Activated T-cell treated with anti-CD3 and anti-CD28 coated beads, Interleukin-2, amount 50 U/mL, for 72 hours (primary cell): ENCODE measurements at regions not wholly inside any gene's neighbourhood (a gene's known extent, or its start where the extent isn't known, plus 50 kb on each side); places are given as distances from the start of the nearest gene placed in this dataset.

Experiments used
- ATAC-seq, 2 donors: fragments of 150-1000 bp; cut with Tn5 transposase; replicated peaks in 1 of 2; 2 replicates each; pipeline ENCODE4 v1.10.0; 2021; ENCODE audit warnings: moderate library complexity in 2 of 2, mild to moderate bottlenecking in 1 of 2
- DNase-seq, 2 donors: peaks; one replicate each; pipeline ENCODE4 v3.0.0; 2021 to 2022; ENCODE audit warnings: mixed read lengths in 1 of 2
- H3K27ac Mint-ChIP-seq: one replicate; pipeline ENCODE4 v1.8.0; 2022; ENCODE audit warnings: mild to moderate bottlenecking, moderate library complexity, mixed read lengths
- H3K27me3 Mint-ChIP-seq: one replicate; pipeline ENCODE4 v1.8.0; 2022; ENCODE audit warnings: low read depth, mixed read lengths
- H3K36me3 Mint-ChIP-seq, 2 donors: one replicate each; pipeline ENCODE4 v1.8.0; 2022; ENCODE audit warnings: mixed read lengths in 2 of 2, mild to moderate bottlenecking in 1 of 2; ENCODE audit not compliant: insufficient read depth in 2 of 2
- H3K4me1 Mint-ChIP-seq: one replicate; pipeline ENCODE4 v1.8.0; 2022; ENCODE audit warnings: low read depth, mixed read lengths
- H3K4me3 Mint-ChIP-seq, 2 donors: one replicate each; pipeline ENCODE4 v1.8.0; 2022; ENCODE audit warnings: mild to moderate bottlenecking in 2 of 2, mixed read lengths in 2 of 2, moderate library complexity in 2 of 2
- H3K9me3 Mint-ChIP-seq, 2 donors: one replicate each; pipeline ENCODE4 v1.8.0; 2022; ENCODE audit warnings: mixed read lengths in 2 of 2

DNA sequence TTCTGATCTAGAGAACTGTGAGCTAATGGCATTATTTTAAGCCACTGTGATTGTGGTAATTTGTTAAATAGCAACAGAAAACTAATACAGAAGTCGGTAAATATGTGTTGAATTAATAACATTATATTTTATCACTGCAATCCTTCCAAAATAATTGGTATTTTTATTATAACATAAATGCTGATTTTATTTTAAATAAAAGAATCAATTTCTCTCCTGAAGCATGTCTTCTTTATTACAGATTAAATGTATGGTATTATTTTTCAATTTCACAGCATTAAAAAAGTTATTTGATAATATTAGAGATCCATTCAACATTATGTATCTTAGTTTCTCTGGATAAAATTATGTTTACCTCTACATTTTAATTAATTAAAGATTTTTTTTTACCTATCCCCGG is 165.5 kb upstream of the EDIL3 start:
- Mint-ChIP-seq H3K27me3 (no peaks in the 10 kb centered on the region), H3K9me3 (peaks cover 6 to 7% of the 10 kb centered on the region in 2 donors), H3K27ac (no peak overlapping the region), H3K4me1 (no peaks in the 10 kb centered on the region), H3K4me3 (no peak overlapping the region), H3K36me3 (no peaks in the 10 kb centered on the region)
- ATAC-seq (no peak), DNase-seq (no peak)

DNA sequence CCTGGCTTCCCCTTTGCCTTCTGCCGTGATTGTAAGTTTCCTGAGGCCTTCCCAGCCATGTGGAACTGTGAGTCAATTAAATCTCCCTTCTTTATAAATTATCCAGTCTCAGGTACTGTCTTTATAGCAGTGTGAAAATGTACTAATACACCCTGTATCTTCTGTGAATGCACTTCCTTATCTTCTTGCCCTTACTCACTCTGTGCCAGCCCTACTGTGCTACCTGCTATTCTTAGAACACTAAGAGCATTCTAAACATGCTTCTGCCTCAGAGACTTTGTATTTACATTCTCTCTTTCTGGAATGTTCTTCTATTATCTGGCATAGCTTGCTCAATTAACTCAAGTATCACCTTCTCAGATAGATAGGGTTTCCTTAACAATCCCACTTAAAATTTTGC is 164.4 kb upstream of the EDIL3 start:
- Mint-ChIP-seq H3K4me3 (no peak overlapping the region), H3K27me3 (no peaks in the 10 kb centered on the region), H3K9me3 (peaks cover 4 to 8% of the 10 kb centered on the region in 2 donors), H3K36me3 (no peaks in the 10 kb centered on the region), H3K4me1 (no peaks in the 10 kb centered on the region), H3K27ac (no peak overlapping the region)
- DNase-seq = no peak
- ATAC-seq = no peak

DNA sequence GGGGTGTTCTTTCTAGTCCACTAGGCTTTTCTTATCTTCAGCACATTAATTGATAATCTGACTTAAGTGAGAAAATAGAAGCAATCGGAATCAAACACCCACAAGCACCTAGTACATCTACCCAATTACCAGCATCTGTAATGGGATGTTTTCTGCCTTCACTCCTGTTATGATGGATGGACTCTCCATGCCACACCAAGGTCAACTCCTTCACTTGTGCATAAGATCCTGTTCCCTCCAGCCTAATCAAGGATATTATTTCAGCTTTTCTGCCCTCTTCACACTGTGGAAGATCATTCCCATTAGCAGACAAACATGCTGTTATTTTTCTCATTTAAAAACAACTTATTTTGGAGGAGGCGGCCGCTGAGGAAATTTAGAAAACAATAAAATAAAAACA is 162.0 kb upstream of the EDIL3 start:
- peaks cover 0 to 2% of the 10 kb centered on the region in 2 donors for H3K36me3 Mint-ChIP-seq
- peaks cover 7 to 8% of the 10 kb centered on the region in 2 donors for H3K9me3 Mint-ChIP-seq
- no peaks in the 10 kb centered on the region for H3K4me1 Mint-ChIP-seq
- no peak overlapping the region for H3K27ac Mint-ChIP-seq
- no peak overlapping the region for H3K4me3 Mint-ChIP-seq
- H3K27me3 Mint-ChIP-seq = no peaks in the 10 kb centered on the region
- no peak for ATAC-seq
- no peak for DNase-seq

DNA sequence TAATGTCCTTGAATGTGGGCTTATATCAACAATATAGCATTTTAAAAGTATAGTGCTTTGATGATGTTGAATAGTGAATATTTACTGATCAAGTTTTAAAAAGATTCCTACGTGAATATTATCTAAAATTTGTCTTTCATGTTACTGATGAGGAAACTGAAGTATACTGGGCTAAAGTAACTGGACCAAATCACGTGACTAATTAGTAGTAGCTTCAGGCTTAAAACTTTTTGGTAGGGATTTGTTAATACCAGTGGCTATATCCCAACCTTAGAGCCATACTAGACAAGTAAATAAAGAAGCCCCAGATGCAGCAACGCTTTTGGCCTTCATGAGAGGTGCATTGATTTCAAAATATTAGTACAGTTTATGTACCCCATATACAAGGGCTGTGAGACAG is 152.1 kb upstream of the EDIL3 start:
- no peak overlapping the region for H3K4me3 Mint-ChIP-seq
- H3K4me1 Mint-ChIP-seq = no peaks in the 10 kb centered on the region
- no peak overlapping the region for H3K27ac Mint-ChIP-seq
- ATAC-seq (no peak), DNase-seq (no peak)
- H3K27me3 Mint-ChIP-seq = no peaks in the 10 kb centered on the region
- H3K36me3 Mint-ChIP-seq = no peaks in the 10 kb centered on the region
- peaks cover 7 to 8% of the 10 kb centered on the region in 2 donors for H3K9me3 Mint-ChIP-seq

DNA sequence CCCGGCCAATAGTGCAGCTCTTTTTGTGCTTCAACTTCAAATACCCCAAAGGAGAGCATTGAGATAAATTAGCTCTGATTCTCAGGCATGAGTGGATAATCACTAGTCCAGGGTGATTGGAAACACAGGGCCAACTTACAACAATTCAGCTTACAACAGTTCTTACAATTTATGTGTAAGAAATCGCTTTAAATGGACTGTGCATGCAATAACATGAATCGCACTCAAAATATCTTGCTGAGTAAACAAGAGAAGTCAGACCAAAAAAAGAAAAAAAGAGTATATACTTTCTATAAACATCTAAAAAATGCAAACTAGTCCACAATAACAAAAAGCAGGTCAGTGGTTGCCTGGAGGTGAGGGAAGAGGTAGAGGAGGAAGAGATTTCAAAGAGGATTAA is 150.6 kb upstream of the EDIL3 start:
- no peaks in the 10 kb centered on the region for H3K36me3 Mint-ChIP-seq
- no peaks in the 10 kb centered on the region for H3K4me1 Mint-ChIP-seq
- H3K27ac Mint-ChIP-seq = no peak overlapping the region
- peaks cover 4 to 5% of the 10 kb centered on the region in 2 donors for H3K9me3 Mint-ChIP-seq
- ATAC-seq (no peak), DNase-seq (no peak)
- no peaks in the 10 kb centered on the region for H3K27me3 Mint-ChIP-seq
- H3K4me3 Mint-ChIP-seq = no peak overlapping the region

DNA sequence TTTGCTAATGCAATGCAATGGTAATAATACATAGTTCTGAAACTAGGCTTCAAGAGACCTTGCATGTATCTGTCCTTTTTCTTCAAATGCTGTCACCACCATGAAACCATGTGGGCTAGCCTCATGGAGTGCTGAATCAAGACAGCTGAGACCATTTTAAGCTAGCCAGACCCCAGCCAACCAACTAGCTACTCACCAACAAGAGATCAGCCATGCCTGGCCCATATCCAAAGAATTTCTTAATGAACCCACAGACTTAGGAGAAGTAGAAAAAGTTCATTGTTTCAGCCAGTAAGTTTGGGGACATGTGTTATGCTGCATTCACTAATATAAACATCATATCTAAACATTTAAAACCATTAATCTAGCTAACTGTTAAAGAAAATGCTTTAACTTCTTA is 139.8 kb upstream of the EDIL3 start:
- H3K36me3 Mint-ChIP-seq = no peaks in the 10 kb centered on the region
- no peak overlapping the region for H3K4me3 Mint-ChIP-seq
- ATAC-seq (no peak), DNase-seq (no peak)
- no peaks in the 10 kb centered on the region for H3K27me3 Mint-ChIP-seq
- H3K4me1 Mint-ChIP-seq = no peaks in the 10 kb centered on the region
- H3K9me3 Mint-ChIP-seq = peaks cover 2 to 4% of the 10 kb centered on the region in 2 donors
- H3K27ac Mint-ChIP-seq = no peak overlapping the region

DNA sequence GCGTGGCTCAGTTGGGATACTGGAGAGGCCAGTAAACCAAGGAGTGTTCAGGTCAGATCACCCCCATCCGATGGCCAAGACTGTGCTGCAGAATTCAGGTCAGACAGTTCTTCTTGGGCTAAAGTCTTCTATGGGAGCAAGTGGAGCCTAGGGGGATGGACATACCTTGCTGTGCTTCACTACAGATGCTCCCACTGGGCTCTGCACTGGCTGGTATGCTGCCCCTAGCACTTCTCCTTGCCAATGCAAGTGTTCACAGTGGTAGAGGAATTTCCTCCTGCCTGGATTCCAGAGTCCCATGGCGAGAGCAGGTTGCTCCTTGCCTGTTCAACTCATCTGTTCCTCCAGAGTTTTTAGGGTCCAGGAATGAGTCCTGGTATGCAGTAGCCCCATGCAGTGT is 134.2 kb upstream of the EDIL3 start:
- H3K36me3 Mint-ChIP-seq = no peaks in the 10 kb centered on the region
- ATAC-seq (no peak), DNase-seq (no peak)
- H3K9me3 Mint-ChIP-seq = peaks cover 1 to 13% of the 10 kb centered on the region in 2 donors
- no peak overlapping the region for H3K27ac Mint-ChIP-seq
- no peak overlapping the region for H3K4me3 Mint-ChIP-seq
- H3K27me3 Mint-ChIP-seq = no peaks in the 10 kb centered on the region
- no peaks in the 10 kb centered on the region for H3K4me1 Mint-ChIP-seq

DNA sequence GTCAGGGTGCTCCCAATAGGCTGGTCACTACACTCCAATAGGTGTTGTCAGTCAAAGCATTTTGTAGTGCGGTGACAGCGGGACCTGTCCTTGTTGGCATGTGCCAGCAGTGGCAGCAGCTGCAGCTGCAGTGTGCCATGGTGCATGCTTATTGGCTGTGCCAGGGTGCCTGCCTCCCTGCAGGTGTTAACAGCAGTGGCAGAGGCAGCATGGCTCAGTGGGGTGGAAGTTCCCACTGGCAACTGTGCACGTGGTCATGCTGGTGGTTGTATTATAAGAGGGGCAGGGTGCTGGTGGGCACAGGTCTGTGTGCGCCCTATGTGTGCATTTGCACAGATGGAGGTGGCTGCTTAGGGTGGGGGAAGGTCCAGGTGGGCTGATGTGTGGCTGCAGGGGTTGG is 133.7 kb upstream of the EDIL3 start:
- no peaks in the 10 kb centered on the region for H3K36me3 Mint-ChIP-seq
- H3K9me3 Mint-ChIP-seq = peaks cover 1 to 15% of the 10 kb centered on the region in 2 donors
- no peak for ATAC-seq

DNA sequence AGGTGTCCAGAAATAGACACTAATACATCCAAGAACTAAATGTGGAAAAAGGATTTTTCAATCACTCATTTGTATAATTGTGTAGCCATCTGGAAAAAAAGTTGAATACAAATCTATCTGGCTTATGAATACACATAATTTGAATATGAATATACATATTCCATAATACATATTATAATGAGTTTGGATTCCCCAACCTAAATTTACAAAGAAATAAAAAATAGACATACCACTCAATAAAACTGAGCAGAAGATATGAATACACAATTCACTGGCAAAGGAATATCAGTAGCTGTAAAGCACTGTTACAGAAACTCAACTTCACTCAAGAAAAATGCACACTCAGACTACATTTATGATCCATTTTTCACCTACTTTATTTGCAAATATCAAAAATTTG is 121.9 kb upstream of the EDIL3 start:
- DNase-seq (no peak), ATAC-seq (no peak)
- Mint-ChIP-seq H3K27ac (no peak overlapping the region), H3K4me3 (no peak overlapping the region), H3K27me3 (no peaks in the 10 kb centered on the region), H3K9me3 (peaks cover 1 to 7% of the 10 kb centered on the region in 2 donors), H3K4me1 (no peaks in the 10 kb centered on the region), H3K36me3 (peaks cover 0 to 2% of the 10 kb centered on the region in 2 donors)

More for the DNA sequence above, 133.7 kb upstream of the EDIL3 start:
- H3K4me1 Mint-ChIP-seq = no peaks in the 10 kb centered on the region
- H3K27me3 Mint-ChIP-seq = no peaks in the 10 kb centered on the region
- H3K27ac Mint-ChIP-seq = no peak overlapping the region
- no peak overlapping the region for H3K4me3 Mint-ChIP-seq
- DNase-seq = no peak

DNA sequence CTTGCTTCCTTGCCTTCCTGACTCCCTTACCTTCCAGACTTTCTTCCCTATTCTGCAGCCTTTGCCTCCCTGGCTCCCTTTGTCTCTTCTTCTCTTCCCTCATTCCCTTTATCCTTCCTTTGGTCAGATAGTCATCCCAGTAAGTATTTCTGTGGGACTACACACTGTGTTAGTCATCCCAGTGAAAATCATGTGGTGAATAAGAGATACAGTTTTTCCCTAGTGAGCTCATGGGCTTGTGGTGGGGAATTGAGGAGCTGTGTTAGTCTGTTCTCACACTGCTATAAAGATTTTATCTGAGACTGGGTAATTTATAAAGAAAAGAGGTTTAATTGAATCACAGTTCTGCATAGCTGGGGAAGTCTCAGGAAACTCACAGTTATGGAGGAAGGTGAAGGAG is 109.8 kb upstream of the EDIL3 start:
- DNase-seq (no peak), ATAC-seq (no peak)
- Mint-ChIP-seq H3K4me1 (no peaks in the 10 kb centered on the region), H3K9me3 (peaks cover 6% of the 10 kb centered on the region in 2 donors), H3K4me3 (no peak overlapping the region), H3K27ac (no peak overlapping the region), H3K36me3 (peaks cover 0 to 1% of the 10 kb centered on the region in 2 donors), H3K27me3 (no peaks in the 10 kb centered on the region)

DNA sequence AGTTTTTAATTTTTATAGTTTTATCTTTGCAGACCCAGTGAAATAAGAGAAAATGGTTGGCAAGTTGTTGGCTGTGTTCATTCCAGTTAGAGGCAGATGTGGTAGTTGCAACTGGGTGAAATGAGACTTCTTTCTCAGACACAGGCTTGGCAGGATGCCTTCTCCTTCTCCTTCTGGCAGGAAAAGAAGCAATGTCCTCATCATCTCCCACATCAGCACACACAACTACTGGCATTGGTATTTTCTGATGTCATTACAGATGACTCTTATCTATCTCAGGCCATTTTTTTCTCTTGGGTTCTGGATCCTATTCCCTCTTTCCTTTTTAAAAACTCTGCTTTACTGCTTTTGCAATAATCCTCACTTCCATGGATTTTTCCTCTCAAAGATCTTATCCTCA is 103.3 kb upstream of the EDIL3 start:
- peaks cover 3 to 5% of the 10 kb centered on the region in 2 donors for H3K9me3 Mint-ChIP-seq
- H3K4me1 Mint-ChIP-seq = no peaks in the 10 kb centered on the region
- ATAC-seq (no peak), DNase-seq (no peak)
- no peak overlapping the region for H3K27ac Mint-ChIP-seq
- no peaks in the 10 kb centered on the region for H3K27me3 Mint-ChIP-seq
- H3K4me3 Mint-ChIP-seq = no peak overlapping the region
- H3K36me3 Mint-ChIP-seq = peaks cover 0 to 1% of the 10 kb centered on the region in 2 donors

DNA sequence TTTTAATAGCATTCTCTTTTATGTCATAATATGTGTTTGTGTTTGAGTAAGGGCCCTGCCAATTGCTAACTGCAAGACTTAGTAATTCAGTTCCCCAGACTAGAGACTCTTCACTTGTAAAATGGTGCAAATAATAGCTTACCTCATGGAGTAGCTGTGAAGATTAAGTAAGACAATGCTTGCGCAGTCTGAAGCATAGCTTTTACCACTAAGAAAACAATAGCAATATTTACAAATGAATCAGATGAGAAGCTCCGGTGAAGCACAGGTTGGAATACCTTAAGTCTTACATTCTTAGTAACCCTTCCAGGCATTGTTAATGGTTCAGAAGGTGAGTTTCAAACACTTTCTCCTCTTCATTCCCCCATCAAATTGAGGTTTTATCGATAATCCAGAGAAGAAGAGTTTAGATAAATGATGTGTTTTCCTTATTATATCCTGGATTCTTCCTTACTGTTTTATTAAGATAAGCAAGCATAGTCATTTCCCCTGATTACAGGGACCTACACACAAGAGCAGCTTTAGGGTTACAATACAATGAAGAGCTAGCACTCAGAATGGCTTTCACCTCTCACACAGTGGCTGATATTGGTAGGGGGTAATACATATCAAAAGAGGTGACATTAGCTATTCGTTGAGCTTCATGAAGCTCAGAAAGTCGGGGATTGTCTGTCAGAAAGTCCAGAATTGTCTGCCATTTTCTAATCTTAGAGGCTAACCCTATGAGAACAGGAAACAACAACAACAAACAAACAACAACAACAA is 96.4 kb upstream of the EDIL3 start:
- Mint-ChIP-seq H3K4me3 (no peak overlapping the region), H3K27me3 (no peaks in the 10 kb centered on the region), H3K4me1 (no peaks in the 10 kb centered on the region), H3K27ac (no peak overlapping the region), H3K9me3 (peaks cover 3 to 4% of the 10 kb centered on the region in 2 donors), H3K36me3 (no peaks in the 10 kb centered on the region)
- DNase-seq (no peak), ATAC-seq (no peak)

DNA sequence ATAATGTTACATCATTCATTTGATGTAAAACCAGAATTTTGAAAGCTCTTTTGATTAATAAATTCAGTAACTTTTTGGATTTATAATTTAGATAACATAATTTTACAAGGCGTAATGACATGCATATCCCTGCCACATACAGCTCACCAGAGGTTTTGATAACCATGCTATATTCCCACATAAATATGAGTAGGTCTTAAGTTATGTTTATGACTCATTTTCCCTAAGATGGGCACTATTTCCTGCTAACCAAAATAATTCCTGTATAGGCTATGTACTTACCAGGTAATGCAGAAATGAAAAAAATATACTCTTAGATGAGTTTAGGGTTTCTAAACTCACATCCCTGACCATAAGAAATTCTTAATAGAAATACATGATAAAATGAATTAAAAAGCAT is 93.9 kb upstream of the EDIL3 start:
- Mint-ChIP-seq H3K27ac (no peak overlapping the region), H3K27me3 (no peaks in the 10 kb centered on the region), H3K4me3 (no peak overlapping the region), H3K9me3 (peaks cover 3 to 4% of the 10 kb centered on the region in 2 donors), H3K36me3 (no peaks in the 10 kb centered on the region), H3K4me1 (no peaks in the 10 kb centered on the region)
- no peak for ATAC-seq
- no peak for DNase-seq

DNA sequence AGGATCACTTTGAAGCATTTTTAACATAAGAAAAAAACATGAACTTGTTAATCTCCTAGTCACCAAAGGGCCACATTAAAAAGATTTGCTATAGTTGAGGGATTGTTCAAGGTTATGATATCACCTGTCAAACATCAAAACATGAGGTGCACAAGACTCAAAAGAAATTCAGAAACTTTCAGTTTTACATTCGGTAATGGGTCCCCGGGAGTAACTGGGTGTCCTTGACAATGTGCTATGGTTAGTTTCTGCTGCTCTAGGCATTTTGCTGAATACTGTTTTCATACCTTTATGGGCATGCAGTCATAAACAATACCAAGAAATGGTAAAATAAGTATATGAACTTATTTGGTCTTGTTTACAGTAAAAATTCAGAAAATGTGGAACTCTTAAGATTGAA is 92.8 kb upstream of the EDIL3 start:
- Mint-ChIP-seq H3K9me3 (peaks cover 2 to 7% of the 10 kb centered on the region in 2 donors), H3K4me3 (no peak overlapping the region), H3K4me1 (no peaks in the 10 kb centered on the region), H3K27me3 (no peaks in the 10 kb centered on the region), H3K36me3 (no peaks in the 10 kb centered on the region), H3K27ac (no peak overlapping the region)
- ATAC-seq (no peak), DNase-seq (no peak)
